GM12892 (cell line): ENCODE measurements at regions not wholly inside any gene's neighbourhood (a gene's known extent, or its start where the extent isn't known, plus 50 kb on each side); places are given as distances from the start of the nearest gene placed in this dataset.

ENCODE experiments used
- POLR2A ChIP-seq: IDR thresholded peaks from 2 replicates; pipeline ENCODE4 v1.6.1; 2011; ENCODE audit warnings: low read depth, low read length, control low read depth
- POLR2AphosphoS5 ChIP-seq: IDR thresholded peaks from 2 replicates; pipeline ENCODE4 v1.6.1; 2011; ENCODE audit warnings: low read depth, low read length, control low read depth

- no peak for TF ChIP-seq POLR2A
- TF ChIP-seq POLR2AphosphoS5, result no peak
Observed at GRCh38 chr16:17743578-17743977, 272.8 kb upstream of the XYLT1 start.
